Aorta (tissue), 5 donors: ENCODE measurements at regions not wholly inside any gene's neighbourhood (a gene's known extent, or its start where the extent isn't known, plus 50 kb on each side); places are given as distances from the start of the nearest gene placed in this dataset.

Experiments
- ATAC-seq: fragments of 200-7000 bp; cut with Tn5 transposase; one replicate; pipeline ENCODE4 v1.9.1; 2022; ENCODE audit warnings: moderate library complexity; ENCODE audit not compliant: low FRiP score
- DNase-seq, 2 donors: peaks; one replicate each; pipeline ENCODE4 v3.0.0-alpha.2; 2020
- H3K27ac ChIP-seq, 2 donors: one replicate each; pipeline ENCODE4 v1.5.1; 2013; ENCODE audit warnings: low read length in 2 of 2, mild to moderate bottlenecking in 2 of 2, moderate library complexity in 2 of 2, control low read depth in 1 of 2, inconsistent platforms in 1 of 2, low read depth in 1 of 2
- H3K27me3 ChIP-seq, 2 donors: one replicate each; pipeline ENCODE4 v1.6.1; 2013; ENCODE audit warnings: control low read depth in 1 of 2, low read length in 1 of 2, mild to moderate bottlenecking in 1 of 2, moderate library complexity in 1 of 2; ENCODE audit not compliant: insufficient read depth in 2 of 2, control insufficient read depth in 1 of 2
- H3K36me3 ChIP-seq, 2 donors: one replicate each; pipeline ENCODE4 v1.6.1; 2013; ENCODE audit warnings: control low read depth in 1 of 2, low read length in 1 of 2, mild to moderate bottlenecking in 1 of 2; ENCODE audit not compliant: insufficient read depth in 2 of 2, control insufficient read depth in 1 of 2
- H3K4me1 ChIP-seq, 2 donors: one replicate each; pipeline ENCODE4 v1.6.1; 2013; ENCODE audit warnings: low read length in 2 of 2, control low read depth in 1 of 2, mild to moderate bottlenecking in 1 of 2, moderate library complexity in 1 of 2; ENCODE audit not compliant: insufficient read depth in 2 of 2, control insufficient read depth in 1 of 2
- H3K4me3 ChIP-seq, 2 donors: one replicate each; pipeline ENCODE4 v1.5.1; 2013; ENCODE audit warnings: low read length in 2 of 2, control low read depth in 1 of 2, mild to moderate bottlenecking in 1 of 2
- H3K9me3 ChIP-seq: one replicate; pipeline ENCODE4 v1.6.1; 2013; ENCODE audit warnings: mild to moderate bottlenecking, low read length; ENCODE audit not compliant: control insufficient read depth
- WGBS, 2 donors: extraction: QIAGEN DNeasy Blood & Tissue Kit; methylation state at CpG; one replicate each; pipeline ENCODE4 v1.1.7; 2013; 5-methylcytosine and 5-hydroxymethylcytosine counted together
- intact Hi-C, 2 donors: fragments of 100-400 bp; cut with DNase I; formaldehyde crosslinking; loops; one replicate each; pipeline versions ENCODE4 v1.14.2 to v1.15.0; 2022
- donor health status: healthy with polysubstance abuse.
- donor health status: Bipolar disorder and iron deficiency.
- donor health status: DM: no; HTN: no; CAD: no.
- donor health status: DM: no; HTN: no; CAD: no.
- donor health status: DM: yes; HTN: yes; CAD: no.

DNA sequence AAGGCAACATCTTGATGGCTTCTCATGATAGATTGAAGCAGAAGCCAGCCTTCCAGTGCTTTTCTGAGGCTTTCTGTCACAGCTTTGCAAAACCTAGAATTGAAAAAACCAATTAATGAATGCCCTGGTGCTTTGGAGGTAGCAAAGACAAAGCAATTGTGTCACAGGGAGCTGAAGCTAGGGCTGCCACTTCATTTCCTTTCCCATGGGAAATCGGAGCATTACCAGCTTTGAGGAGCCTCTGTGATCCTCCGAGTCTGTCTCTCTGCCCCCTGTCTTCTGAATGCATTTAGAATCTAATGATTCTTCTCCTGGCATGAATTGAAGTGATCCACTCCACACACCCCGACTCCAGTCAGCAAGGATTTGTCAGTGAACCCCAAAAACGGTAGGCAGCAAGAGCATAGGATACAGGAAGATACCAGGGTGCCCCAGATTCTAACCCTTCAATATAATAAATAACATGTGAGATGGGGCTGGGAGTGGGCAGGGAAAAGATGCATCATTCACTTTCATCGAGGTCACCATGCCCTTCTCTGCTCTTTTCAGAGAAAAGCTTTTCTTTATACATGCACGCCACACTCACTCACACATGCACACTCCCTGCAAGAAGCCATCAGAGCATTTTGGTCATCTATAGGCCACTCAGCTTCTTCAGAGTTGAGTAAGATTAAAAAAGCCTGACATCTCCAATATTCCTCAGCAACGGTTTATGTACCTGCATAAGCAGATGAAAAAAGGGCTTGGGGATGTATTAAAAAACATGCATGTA is 247.7 kb upstream of the ZNF462 start:
- ATAC-seq: no peak
- intact Hi-C loops: no loop called here

DNA sequence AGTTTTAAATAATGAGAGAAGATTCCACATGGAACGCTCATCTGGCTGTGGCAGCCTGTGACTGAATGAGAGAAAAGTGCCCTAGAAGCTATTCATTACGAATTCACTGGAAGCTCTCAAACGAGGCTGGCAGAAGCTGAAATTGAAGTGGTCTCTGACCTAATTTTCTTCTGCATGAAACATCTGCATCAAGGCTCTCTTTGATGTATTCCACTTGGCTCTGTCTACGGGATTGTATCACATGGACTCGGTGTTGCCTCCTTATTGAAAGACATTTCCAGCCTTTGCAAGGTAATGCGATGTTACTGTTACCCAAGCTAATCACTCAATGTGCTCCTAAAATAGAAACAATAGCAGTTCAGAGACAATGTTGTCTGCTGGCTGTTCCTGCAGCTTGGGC is 246.9 kb upstream of the ZNF462 start:
- no peak for DNase-seq
- no peak for ATAC-seq
- WGBS, 2 donors: 61 to 78% methylated on average over 6 of the region's 6 CpGs
- intact Hi-C loops: no loop called here
- Histone ChIP-seq H3K4me3 (no peak overlapping the region), H3K27ac (no peak overlapping the region), H3K4me1 (peaks cover 0 to 2% of the 10 kb centered on the region in 2 donors), H3K27me3 (no peaks in the 10 kb centered on the region), H3K9me3 (no peaks in the 10 kb centered on the region), H3K36me3 (no peaks in the 10 kb centered on the region)

More for the DNA sequence above, 247.7 kb upstream of the ZNF462 start:
- Histone ChIP-seq H3K4me3 (no peak overlapping the region), H3K36me3 (no peaks in the 10 kb centered on the region), H3K27me3 (no peaks in the 10 kb centered on the region), H3K9me3 (no peaks in the 10 kb centered on the region), H3K4me1 (peaks cover 0 to 2% of the 10 kb centered on the region in 2 donors), H3K27ac (no peak overlapping the region)
- 80 to 85% methylated on average over 7 of the region's 7 CpGs for WGBS, 2 donors
- DNase-seq: no peak

DNA sequence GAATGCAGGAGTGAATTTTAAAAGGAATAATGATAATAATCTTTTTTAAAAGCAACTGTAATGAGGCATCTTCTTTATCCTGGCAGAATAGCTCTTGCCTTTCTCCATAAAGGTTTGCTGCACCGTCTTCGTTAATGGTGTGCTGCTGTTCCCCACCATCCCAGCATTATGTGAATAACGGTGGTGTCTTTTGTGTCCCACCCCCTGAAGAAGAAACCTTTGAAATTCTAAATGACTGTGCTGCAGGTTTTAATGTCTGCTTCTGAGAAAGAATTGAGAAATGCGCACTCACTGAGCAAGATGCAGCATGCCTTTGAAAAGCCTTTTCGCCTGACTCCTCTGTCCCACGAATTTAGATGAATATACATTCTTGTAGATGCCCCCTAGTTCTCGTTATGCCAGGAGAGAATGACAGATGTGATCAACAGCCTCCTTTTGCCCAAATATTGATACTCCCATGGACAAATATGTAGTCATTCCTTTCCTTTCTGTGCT is 246.1 kb upstream of the ZNF462 start:
- DNase-seq (no peak), ATAC-seq (no peak)
- 80 to 84% methylated on average over 7 of the region's 7 CpGs for WGBS, 2 donors
- Histone ChIP-seq H3K4me1 (peaks cover 0 to 2% of the 10 kb centered on the region in 2 donors), H3K4me3 (no peak overlapping the region), H3K27me3 (no peaks in the 10 kb centered on the region), H3K27ac (no peak overlapping the region), H3K36me3 (no peaks in the 10 kb centered on the region), H3K9me3 (no peaks in the 10 kb centered on the region)
- intact Hi-C loops: no loop called here

GRCh38 chr9:106619211-106619610 is 243.8 kb upstream of the ZNF462 start:
- Histone ChIP-seq H3K36me3 (no peaks in the 10 kb centered on the region), H3K4me3 (no peak overlapping the region), H3K4me1 (no peaks in the 10 kb centered on the region), H3K27me3 (no peaks in the 10 kb centered on the region), H3K9me3 (no peaks in the 10 kb centered on the region), H3K27ac (no peak overlapping the region)
- no peak for DNase-seq
- WGBS, 2 donors: 74 to 78% methylated on average over 1 of the region's 1 CpG
- no peak for ATAC-seq
- intact Hi-C loops: no loop called here

GRCh38 chr9:106620081-106620480 is 242.9 kb upstream of the ZNF462 start:
- no peak for DNase-seq
- ATAC-seq: no peak
- H3K27ac ChIP-seq: no peak overlapping the region
- intact Hi-C loops: no loop called here
- no peak overlapping the region for H3K4me3 ChIP-seq
- H3K27me3 ChIP-seq: no peaks in the 10 kb centered on the region
- no peaks in the 10 kb centered on the region for H3K9me3 ChIP-seq
- peaks cover under 1 to 1% of the 10 kb centered on the region in 2 donors for H3K4me1 ChIP-seq
- H3K36me3 ChIP-seq: no peaks in the 10 kb centered on the region
- WGBS, 2 donors: 72 to 87% methylated on average over 2 of the region's 2 CpGs

GRCh38 chr9:106620866-106621265 is 242.1 kb upstream of the ZNF462 start:
- no peak for ATAC-seq
- DNase-seq: no peak
- Histone ChIP-seq H3K4me3 (no peak overlapping the region), H3K27ac (no peak overlapping the region), H3K36me3 (no peaks in the 10 kb centered on the region), H3K4me1 (peaks cover 2 to 4% of the 10 kb centered on the region in 2 donors), H3K9me3 (no peaks in the 10 kb centered on the region), H3K27me3 (no peaks in the 10 kb centered on the region)
- WGBS, 2 donors: 81 to 85% methylated on average over 4 of the region's 4 CpGs
- intact Hi-C loops: no loop called here

DNA sequence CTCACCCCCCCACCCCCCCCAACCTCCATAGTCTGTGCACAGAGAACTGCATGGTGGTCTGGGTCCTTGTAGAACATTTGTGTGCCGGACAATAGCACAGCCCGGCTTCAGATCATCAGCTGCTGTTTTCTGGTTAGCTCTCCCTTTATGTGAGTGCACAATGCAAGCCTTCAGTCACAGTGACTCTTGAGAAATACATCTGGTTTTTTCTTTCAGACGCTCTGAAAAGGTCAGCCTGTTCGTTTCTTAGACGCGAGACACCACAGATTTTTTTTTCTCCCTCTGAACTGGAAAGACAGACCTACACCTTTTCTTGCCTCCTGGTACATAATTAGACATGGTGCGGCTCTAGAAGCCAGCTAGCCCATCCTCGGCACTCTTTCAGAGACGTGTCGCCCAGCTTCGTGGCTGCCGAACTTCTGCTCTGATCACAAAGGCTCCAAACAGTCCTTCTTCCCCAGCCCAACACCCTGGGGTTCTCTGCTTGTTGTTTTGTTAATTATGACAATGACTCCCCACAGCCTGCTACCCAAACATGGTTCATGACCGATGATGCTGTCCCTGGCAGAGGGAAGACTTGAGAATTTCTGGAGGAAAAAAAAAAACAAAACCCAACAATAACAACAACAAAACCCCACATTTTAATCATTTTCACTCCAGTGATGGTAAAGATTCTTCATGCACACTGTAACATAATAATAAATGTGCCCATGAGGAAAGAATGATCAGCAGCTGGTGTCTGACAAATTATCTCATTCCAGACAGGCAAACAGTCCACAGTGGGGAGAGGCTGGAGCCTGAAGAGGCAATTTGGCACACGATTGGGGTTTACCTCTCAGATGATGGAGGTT is 241.4 kb upstream of the ZNF462 start:
- Histone ChIP-seq H3K27me3 (no peaks in the 10 kb centered on the region), H3K4me1 (peaks cover 2 to 4% of the 10 kb centered on the region in 2 donors), H3K9me3 (no peaks in the 10 kb centered on the region), H3K36me3 (no peaks in the 10 kb centered on the region), H3K4me3 (no peak overlapping the region), H3K27ac (no peak overlapping the region)
- intact Hi-C loops: no loop called here
- 39 to 48% methylated on average over 14 of the region's 14 CpGs for WGBS, 2 donors
- no peak for ATAC-seq
- no peak for DNase-seq

DNA sequence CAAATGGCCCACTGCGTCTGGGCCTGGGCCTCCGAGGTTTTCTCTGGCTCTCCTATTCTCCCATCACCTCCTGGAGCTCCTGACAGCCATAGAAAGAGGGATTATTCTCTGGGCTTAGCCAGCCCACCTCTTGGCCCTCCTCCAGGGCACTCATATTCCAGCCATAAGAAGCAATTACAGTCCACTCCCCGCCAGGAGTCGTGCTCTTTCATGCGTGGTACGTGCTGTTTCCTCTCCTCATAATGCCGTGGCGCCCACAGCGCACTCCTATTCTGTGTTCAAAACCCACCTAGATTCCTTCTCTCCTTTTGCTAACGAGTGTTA is 240.8 kb upstream of the ZNF462 start:
- no peak overlapping the region for H3K27ac ChIP-seq

More for the DNA sequence above, 240.8 kb upstream of the ZNF462 start:
- Histone ChIP-seq H3K4me1 (peaks cover 2 to 4% of the 10 kb centered on the region in 2 donors), H3K36me3 (no peaks in the 10 kb centered on the region), H3K9me3 (no peaks in the 10 kb centered on the region), H3K27me3 (no peaks in the 10 kb centered on the region), H3K4me3 (no peak overlapping the region)
- 70 to 84% methylated on average over 10 of the region's 10 CpGs for WGBS, 2 donors
- ATAC-seq (no peak), DNase-seq (no peak)
- intact Hi-C loops: no loop called here
